Esophagus squamous epithelium (tissue), 5 donors: ENCODE measurements at regions not wholly inside any gene's neighbourhood (a gene's known extent, or its start where the extent isn't known, plus 50 kb on each side); places are given as distances from the start of the nearest gene placed in this dataset.

Experiments used
- DNase-seq: peaks from one replicate; lab custom pipeline; 2025; lab: John Stamatoyannopoulos, UW
- H3K27ac ChIP-seq, 4 donors: fragments of 200-600 bp; sonication (generic); one replicate each; pipeline ENCODE4 v1.5.1; 2016 to 2019; ENCODE audit warnings: mild to moderate bottlenecking in 1 of 4
- H3K27me3 ChIP-seq, 4 donors: fragments of 200-600 bp; sonication (generic); 1 replicate in 3 of 4; 2 replicates in 1 of 4; pipeline versions ENCODE4 v1.5.1 to v1.6.0; 2017 to 2021; ENCODE audit warnings: antibody characterized with exemption in 1 of 4
- H3K36me3 ChIP-seq, 3 donors: fragments of 200-600 bp; sonication (generic); one replicate each; pipeline ENCODE4 v1.5.1; 2016 to 2019
- H3K4me1 ChIP-seq, 3 donors: fragments of 200-600 bp; sonication (generic); one replicate each; pipeline ENCODE4 v1.5.1; 2017 to 2019
- H3K4me3 ChIP-seq, 4 donors: fragments of 200-600 bp; sonication (generic); 1 replicate in 3 of 4; 2 replicates in 1 of 4; pipeline ENCODE4 v1.5.1; 2016 to 2019; ENCODE audit warnings: mild to moderate bottlenecking in 2 of 4, moderate library complexity in 1 of 4
- H3K9me3 ChIP-seq, 3 donors: fragments of 200-600 bp; sonication (generic); one replicate each; pipeline ENCODE4 v1.5.1; 2016 to 2019
- CTCF ChIP-seq, 6 experiments: fragments of 450-650 bp in 4 of 6; fragments of 200-600 bp in 2 of 6; sonication (generic) in 2 of 6; IDR thresholded peaks; one replicate each; pipeline ENCODE4 v1.5.1; 2016 to 2019; ENCODE audit warnings: antibody characterized with exemption in 6 of 6, mild to moderate bottlenecking in 4 of 6, moderate library complexity in 4 of 6
- POLR2A ChIP-seq, 4 donors: fragments of 450-650 bp; IDR thresholded peaks; one replicate each; pipeline ENCODE4 v1.6.1; 2017; ENCODE audit warnings: antibody characterized with exemption in 4 of 4, mild to moderate bottlenecking in 4 of 4, moderate library complexity in 3 of 4
- WGBS, 2 donors: methylation state at CpG; one replicate each; pipeline ENCODE4 v1.1.5; 2018; 5-methylcytosine and 5-hydroxymethylcytosine counted together
- intact Hi-C: fragments of 100-400 bp; cut with DNase I; formaldehyde crosslinking; loops from one replicate; pipeline ENCODE4 v1.15.0; 2022
- donor health status: DM: yes; HTN: yes; CAD: no.

DNA sequence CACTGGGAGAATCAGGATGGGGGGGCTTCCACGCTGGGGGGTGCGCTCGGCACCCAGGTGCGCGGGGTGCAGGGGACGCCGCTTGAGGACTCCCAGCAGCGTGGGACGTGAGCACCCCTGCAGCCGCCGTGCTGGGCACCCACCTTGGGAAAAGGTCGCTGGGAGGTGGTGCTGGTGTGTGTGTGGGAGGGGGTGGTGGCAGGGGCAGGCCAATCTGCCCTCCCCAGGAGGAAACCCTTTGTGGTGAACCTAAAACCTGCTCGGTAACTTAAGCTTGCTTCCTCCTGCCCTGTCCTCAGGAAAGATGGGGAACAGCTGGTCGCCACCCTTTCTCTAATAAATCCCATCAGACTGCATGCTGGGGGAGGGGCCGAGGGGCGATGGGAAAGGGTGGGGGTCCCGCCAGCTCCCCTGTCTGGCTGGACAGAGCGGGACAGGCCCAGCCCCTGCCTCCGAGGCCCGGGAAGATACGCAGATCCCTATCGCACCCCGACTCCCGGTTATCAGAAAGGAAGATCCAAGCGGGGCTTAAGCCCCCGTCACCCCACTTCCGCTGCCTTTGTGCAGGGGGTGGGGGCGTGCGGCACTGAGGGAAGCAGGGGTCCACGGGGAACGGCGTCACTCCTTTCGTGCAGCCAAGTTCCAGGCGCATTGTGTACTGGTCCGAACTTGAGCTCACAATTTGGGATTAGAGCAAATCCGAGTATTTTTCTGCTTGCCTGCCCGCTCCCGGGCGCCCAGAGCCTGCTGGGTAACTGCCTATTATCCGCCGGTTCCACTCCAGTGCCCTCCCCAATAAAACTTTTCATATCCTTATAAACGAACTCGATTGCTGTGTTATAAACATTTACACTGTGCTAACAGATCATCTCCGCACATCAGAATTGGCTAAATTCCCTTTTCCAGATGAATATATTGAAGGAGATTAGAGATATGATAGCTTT is 64.6 kb downstream of the UNCX start:
- TF ChIP-seq CTCF (IDR thresholded peaks at IDR 0.05) (no peak), POLR2A (IDR thresholded peaks at IDR 0.05) (no peak)
- peaks cover 0 to 92% (median 13%) of the 10 kb centered on the region in 4 donors for H3K27me3 ChIP-seq
- H3K4me1 ChIP-seq: peaks cover 0 to 12% (median 7%) of the 10 kb centered on the region in 3 donors
- intact Hi-C loops: no loop called here
- 21 to 24% methylated on average over 16 to 23 of the region's 44 CpGs for WGBS, 2 donors
- no peak overlapping the region for H3K4me3 ChIP-seq
- H3K36me3 ChIP-seq: no peaks in the 10 kb centered on the region
- no peak for DNase-seq
- no peaks in the 10 kb centered on the region for H3K9me3 ChIP-seq
- no peak overlapping the region for H3K27ac ChIP-seq

DNA sequence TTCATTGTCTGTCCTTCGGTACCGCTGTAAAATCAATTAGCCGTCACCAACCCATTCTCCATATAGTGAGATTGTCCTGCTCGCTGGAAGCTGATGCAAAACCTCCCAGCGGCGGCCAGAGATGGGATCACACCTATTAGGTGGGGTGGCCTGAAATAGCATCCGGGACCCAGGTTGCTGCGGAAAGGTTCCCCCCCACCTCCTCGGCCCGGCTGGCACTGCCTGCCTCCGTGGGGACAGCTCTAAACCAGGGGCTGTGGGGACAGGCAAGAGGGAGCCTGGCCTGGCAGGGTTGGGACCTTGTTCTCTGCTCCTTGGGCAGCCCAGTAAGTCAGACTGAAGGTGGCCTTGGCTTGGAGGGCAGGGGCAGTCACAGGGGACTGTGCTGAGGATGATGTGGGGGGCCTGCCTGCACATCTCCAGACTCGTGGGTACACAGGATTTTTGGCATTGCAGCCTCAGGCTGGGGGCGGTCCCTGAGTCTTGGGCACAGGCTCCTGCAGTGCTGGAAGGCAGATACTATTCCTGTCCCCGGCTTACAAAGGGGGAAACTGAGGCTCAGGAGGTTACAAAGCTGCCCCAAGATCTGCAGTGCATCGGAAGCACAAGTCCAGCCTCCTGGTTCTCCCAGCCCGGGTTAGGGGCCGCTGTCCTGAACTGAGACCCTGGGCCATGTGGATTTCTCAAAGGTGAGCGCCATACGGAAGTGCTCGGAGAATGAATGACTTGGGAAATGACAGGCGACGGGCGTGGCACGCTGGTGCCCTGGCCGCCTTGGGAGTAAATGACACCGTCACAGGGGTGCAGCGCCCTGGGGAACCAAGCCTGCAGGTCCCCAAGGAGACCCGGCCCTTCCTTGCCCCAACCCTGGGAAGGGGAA is 65.6 kb downstream of the UNCX start:
- DNase-seq: no peak
- Histone ChIP-seq H3K9me3 (no peaks in the 10 kb centered on the region), H3K36me3 (no peaks in the 10 kb centered on the region), H3K27me3 (peaks cover 0 to 89% (median 13%) of the 10 kb centered on the region in 4 donors), H3K27ac (no peak overlapping the region), H3K4me1 (peaks cover 0 to 12% (median 7%) of the 10 kb centered on the region in 3 donors), H3K4me3 (no peak overlapping the region)
- WGBS, 2 donors: 56 to 78% methylated on average over 8 to 10 of the region's 28 CpGs
- TF ChIP-seq POLR2A (IDR thresholded peaks at IDR 0.05): no peak
- no peak for TF ChIP-seq CTCF (IDR thresholded peaks at IDR 0.05)
- intact Hi-C loops: no loop called here

GRCh38 chr7:1298931-1299885 is 66.5 kb downstream of the UNCX start:
- H3K36me3 ChIP-seq: no peaks in the 10 kb centered on the region
- peaks cover 0 to 12% (median 7%) of the 10 kb centered on the region in 3 donors for H3K4me1 ChIP-seq
- no peak for DNase-seq
- intact Hi-C loops: no loop called here
- H3K27me3 ChIP-seq: peaks cover 0 to 86% (median 13%) of the 10 kb centered on the region in 4 donors
- no peak overlapping the region for H3K4me3 ChIP-seq
- no peak overlapping the region for H3K27ac ChIP-seq
- 63% methylated on average over 12 of the region's 30 CpGs; no CpG with 5 or more reads in 1 of the 2 donors for WGBS, 2 donors
- TF ChIP-seq CTCF (IDR thresholded peaks at IDR 0.05): no peak
- H3K9me3 ChIP-seq: no peaks in the 10 kb centered on the region

GRCh38 chr7:1300206-1300605 is 67.5 kb downstream of the UNCX start:
- intact Hi-C loops: no loop called here
- Histone ChIP-seq H3K36me3 (no peaks in the 10 kb centered on the region), H3K4me1 (peaks cover 0 to 12% (median 7%) of the 10 kb centered on the region in 3 donors), H3K27ac (no peak overlapping the region), H3K9me3 (no peaks in the 10 kb centered on the region), H3K4me3 (no peak overlapping the region), H3K27me3 (peaks cover 0 to 91% (median 13%) of the 10 kb centered on the region in 4 donors)
- 60 to 80% methylated on average over 1 of the region's 8 CpGs for WGBS, 2 donors
- no peak for DNase-seq
- TF ChIP-seq POLR2A (IDR thresholded peaks at IDR 0.05) (no peak), CTCF (IDR thresholded peaks at IDR 0.05) (no peak)
